ENCODE measurements at regions not wholly inside any gene's neighbourhood (a gene's known extent, or its start where the extent isn't known, plus 50 kb on each side); places are given as distances from the start of the nearest gene placed in this dataset.

DNA sequence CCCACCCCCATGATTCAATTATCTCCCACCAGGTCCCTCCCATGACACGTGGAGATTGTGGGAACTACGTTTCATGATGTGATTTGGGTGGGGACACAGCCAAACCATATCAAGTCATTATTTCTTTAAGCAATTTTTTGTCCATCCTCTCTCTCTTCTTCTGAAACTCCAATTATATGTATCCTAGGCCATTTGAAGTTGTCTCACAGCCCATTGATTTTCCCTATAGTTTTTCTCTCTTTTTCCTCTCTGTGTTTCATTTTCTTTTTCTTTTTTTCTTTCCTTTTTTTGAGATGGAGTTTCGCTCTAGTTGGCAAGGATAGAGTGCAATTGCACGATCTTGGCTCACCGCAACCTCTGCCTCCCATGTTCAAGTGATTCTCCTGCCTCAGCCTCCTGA lies 101.9 kb upstream of the CXCL14 start:
- Histone ChIP-seq H2AFZ (ENCODE audit: low read depth, low read length) (no peak overlapping the region), H3K4me1 (ENCODE audit: insufficient read depth, low read length) (no peaks in the 10 kb centered on the region), H3K9me3 (ENCODE audit: insufficient read depth, low read length, severe bottlenecking) (peaks cover 8% of the 10 kb centered on the region), H3K4me2 (ENCODE audit: insufficient read depth, low read length) (no peak overlapping the region), H4K20me1 (ENCODE audit: insufficient read depth, low read length) (no peaks in the 10 kb centered on the region), H3K27me3 (ENCODE audit: insufficient read depth, low read length, poor library complexity) (no peaks in the 10 kb centered on the region), H3K27ac (ENCODE audit: low read length) (no peak overlapping the region), H3K79me2 (ENCODE audit: insufficient read depth, low read length) (no peaks in the 10 kb centered on the region), H3K36me3 (ENCODE audit: insufficient read depth, low read length) (no peaks in the 10 kb centered on the region), H3K4me3 (ENCODE audit: low read depth in 1 of 2, low read length in 2 of 2) (no peak overlapping the region), H3K9ac (ENCODE audit: low read depth, low read length) (no peak overlapping the region)
- TF ChIP-seq, protein P1, sequence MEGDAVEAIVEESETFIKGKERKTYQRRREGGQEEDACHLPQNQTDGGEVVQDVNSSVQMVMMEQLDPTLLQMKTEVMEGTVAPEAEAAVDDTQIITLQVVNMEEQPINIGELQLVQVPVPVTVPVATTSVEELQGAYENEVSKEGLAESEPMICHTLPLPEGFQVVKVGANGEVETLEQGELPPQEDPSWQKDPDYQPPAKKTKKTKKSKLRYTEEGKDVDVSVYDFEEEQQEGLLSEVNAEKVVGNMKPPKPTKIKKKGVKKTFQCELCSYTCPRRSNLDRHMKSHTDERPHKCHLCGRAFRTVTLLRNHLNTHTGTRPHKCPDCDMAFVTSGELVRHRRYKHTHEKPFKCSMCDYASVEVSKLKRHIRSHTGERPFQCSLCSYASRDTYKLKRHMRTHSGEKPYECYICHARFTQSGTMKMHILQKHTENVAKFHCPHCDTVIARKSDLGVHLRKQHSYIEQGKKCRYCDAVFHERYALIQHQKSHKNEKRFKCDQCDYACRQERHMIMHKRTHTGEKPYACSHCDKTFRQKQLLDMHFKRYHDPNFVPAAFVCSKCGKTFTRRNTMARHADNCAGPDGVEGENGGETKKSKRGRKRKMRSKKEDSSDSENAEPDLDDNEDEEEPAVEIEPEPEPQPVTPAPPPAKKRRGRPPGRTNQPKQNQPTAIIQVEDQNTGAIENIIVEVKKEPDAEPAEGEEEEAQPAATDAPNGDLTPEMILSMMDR (IDR thresholded peaks at IDR 0.05; ENCODE audit: borderline replicate concordance, extremely low read depth, low read length, poor library complexity, severe bottlenecking), result no peak
- TF ChIP-seq EZH2 (IDR thresholded peaks at IDR 0.05; ENCODE audit: borderline replicate concordance, low read depth, low read length, severe bottlenecking), result no peak
- ATAC-seq (ENCODE audit: insufficient read depth, low read depth) (no peak), DNase-seq (no peak)

DNA sequence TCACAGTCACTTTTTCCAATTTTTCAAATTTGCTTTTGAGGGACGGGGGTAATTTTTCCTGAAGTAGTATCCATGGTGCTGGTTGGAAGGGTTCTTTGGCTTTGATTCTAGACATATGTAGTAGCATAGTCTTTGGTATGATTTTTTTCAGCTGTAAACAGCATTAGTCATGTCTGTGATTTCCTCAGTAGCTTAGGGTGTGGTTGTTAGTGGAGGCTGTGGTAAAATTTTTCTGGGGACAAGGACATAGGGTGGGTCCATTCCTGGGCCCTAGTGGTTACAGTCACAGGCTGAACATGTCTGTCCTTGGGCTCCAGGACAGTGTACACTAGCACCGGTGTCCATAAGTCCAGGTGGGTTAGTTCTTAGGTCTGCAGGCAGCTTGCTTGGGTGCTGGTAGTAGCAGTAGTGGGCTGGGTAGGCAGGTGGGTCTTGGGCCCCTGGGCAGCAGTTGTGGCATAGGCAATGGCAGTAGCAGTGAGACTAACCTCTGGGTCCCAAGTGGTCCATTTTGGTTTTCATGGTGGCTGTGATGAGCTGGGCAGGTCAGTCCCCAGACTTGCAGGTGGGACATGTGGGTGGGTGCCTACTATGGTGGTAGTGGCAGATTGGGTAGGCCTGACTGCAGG lies 100.0 kb upstream of the CXCL14 start:
- Histone ChIP-seq H3K4me2 (ENCODE audit: insufficient read depth, low read length) (no peak overlapping the region), H3K9me3 (ENCODE audit: insufficient read depth, low read length, severe bottlenecking) (peaks cover 8% of the 10 kb centered on the region)
- no peak for TF ChIP-seq EZH2 (IDR thresholded peaks at IDR 0.05; ENCODE audit: borderline replicate concordance, low read depth, low read length, severe bottlenecking)
- TF ChIP-seq, protein P1 (IDR thresholded peaks at IDR 0.05; ENCODE audit: borderline replicate concordance, extremely low read depth, low read length, poor library complexity, severe bottlenecking), result no peak

DNA sequence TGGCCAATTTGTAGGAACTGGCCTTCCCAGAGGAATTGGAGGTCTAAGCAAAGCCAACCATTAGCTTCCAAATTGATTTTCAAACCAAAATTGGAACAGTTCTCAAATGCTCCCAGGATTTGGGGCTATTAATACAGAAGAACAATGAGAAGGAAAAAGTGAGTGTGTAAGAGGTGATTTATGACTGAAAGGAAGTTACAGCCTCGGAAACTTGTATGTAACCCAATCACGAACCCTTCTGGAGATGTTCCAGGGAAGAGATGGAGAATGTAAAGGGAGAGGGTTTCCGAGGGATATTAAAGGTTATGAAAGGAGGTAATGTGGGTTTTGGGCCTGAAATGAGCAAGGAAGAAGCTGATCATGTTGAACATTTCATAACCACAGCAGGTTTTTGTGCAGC lies 93.2 kb upstream of the CXCL14 start:
- DNase-seq, result no peak
- H3K4me2 ChIP-seq (ENCODE audit: insufficient read depth, low read length), result no peak overlapping the region
- no peak overlapping the region for H3K27ac ChIP-seq (ENCODE audit: low read length)
- H3K9me3 ChIP-seq (ENCODE audit: insufficient read depth, low read length, severe bottlenecking), result no peaks in the 10 kb centered on the region
- H3K9ac ChIP-seq (ENCODE audit: low read depth, low read length), result no peak overlapping the region
- H3K79me2 ChIP-seq (ENCODE audit: insufficient read depth, low read length), result no peaks in the 10 kb centered on the region
- H2AFZ ChIP-seq (ENCODE audit: low read depth, low read length), result no peak overlapping the region
- no peaks in the 10 kb centered on the region for H3K36me3 ChIP-seq (ENCODE audit: insufficient read depth, low read length)
- H3K4me1 ChIP-seq (ENCODE audit: insufficient read depth, low read length), result no peaks in the 10 kb centered on the region
- no peak overlapping the region for H3K4me3 ChIP-seq (ENCODE audit: low read depth in 1 of 2, low read length in 2 of 2)
- TF ChIP-seq EZH2 (IDR thresholded peaks at IDR 0.05; ENCODE audit: borderline replicate concordance, low read depth, low read length, severe bottlenecking), result no peak
- TF ChIP-seq, protein P1 (IDR thresholded peaks at IDR 0.05; ENCODE audit: borderline replicate concordance, extremely low read depth, low read length, poor library complexity, severe bottlenecking), result no peak
- ATAC-seq (ENCODE audit: insufficient read depth, low read depth), result no peak
- H4K20me1 ChIP-seq (ENCODE audit: insufficient read depth, low read length), result no peaks in the 10 kb centered on the region
- no peaks in the 10 kb centered on the region for H3K27me3 ChIP-seq (ENCODE audit: insufficient read depth, low read length, poor library complexity)

More for the DNA sequence above, 100.0 kb upstream of the CXCL14 start:
- Histone ChIP-seq H3K79me2 (ENCODE audit: insufficient read depth, low read length) (no peaks in the 10 kb centered on the region), H3K36me3 (ENCODE audit: insufficient read depth, low read length) (no peaks in the 10 kb centered on the region), H3K9ac (ENCODE audit: low read depth, low read length) (no peak overlapping the region), H2AFZ (ENCODE audit: low read depth, low read length) (no peak overlapping the region), H4K20me1 (ENCODE audit: insufficient read depth, low read length) (no peaks in the 10 kb centered on the region), H3K4me1 (ENCODE audit: insufficient read depth, low read length) (no peaks in the 10 kb centered on the region), H3K4me3 (ENCODE audit: low read depth in 1 of 2, low read length in 2 of 2) (no peak overlapping the region), H3K27me3 (ENCODE audit: insufficient read depth, low read length, poor library complexity) (no peaks in the 10 kb centered on the region), H3K27ac (ENCODE audit: low read length) (no peak overlapping the region)
- DNase-seq (no peak), ATAC-seq (ENCODE audit: insufficient read depth, low read depth) (no peak)

Measured in DND-41 (cell line).